ENCODE measurements at regions not wholly inside any gene's neighbourhood (a gene's known extent, or its start where the extent isn't known, plus 50 kb on each side); places are given as distances from the start of the nearest gene placed in this dataset.

GRCh38 chr21:35721701-35722100 lies 338.6 kb downstream of the SETD4 start:
- H3K4me1 ChIP-seq (ENCODE audit: control insufficient read depth, extremely low read depth, insufficient read depth, low read length): no peaks in the 10 kb centered on the region
- no peak for DNase-seq (ENCODE audit: low read depth, low spot score)
- H3K9ac ChIP-seq (replicated peaks; ENCODE audit: extremely low read depth, insufficient read depth, low read length): no peak overlapping the region
- FAIRE-seq: no peak
- intact Hi-C loops (cut with micrococcal nuclease) (no loop called here), dilution Hi-C loops (cut with MboI; ENCODE audit: extremely low pct_ligation_motif_present, low sequenced_read_pairs) (no loop called here)
- BruUV-seq (replicated peaks): no TSS peak
- H3K9me3 ChIP-seq (replicated peaks; ENCODE audit: control insufficient read depth, insufficient read depth, low read length): no peaks in the 10 kb centered on the region
- POLR2A ChIA-PET: no interaction called here
- no peaks in the 10 kb centered on the region for H3K9me1 ChIP-seq (replicated peaks; ENCODE audit: control insufficient read depth, extremely low read depth, insufficient read depth, low read length)
- no peaks in the 10 kb centered on the region for H4K20me1 ChIP-seq (replicated peaks; ENCODE audit: control insufficient read depth, extremely low read depth, insufficient read depth, low read length)
- H3K27ac ChIP-seq (ENCODE audit: insufficient read depth, low read depth, low read length): no peak overlapping the region
- peaks cover 21 to 31% of the 10 kb centered on the region in 2 experiments for H3K27me3 ChIP-seq (ENCODE audit: control insufficient read depth in 2 of 2, insufficient read depth in 2 of 2, low read length in 2 of 2)
- TF ChIP-seq POLR2AphosphoS5 (IDR thresholded peaks at IDR 0.05; ENCODE audit: insufficient read depth, low read depth, low read length): no peak
- TF ChIP-seq MYC (IDR thresholded peaks at IDR 0.05; ENCODE audit: low read depth, low read length): no peak
- no peak for TF ChIP-seq POLR2A (IDR thresholded peaks at IDR 0.05; ENCODE audit: low read depth, low read length)
- no peak for TF ChIP-seq EZH2 (IDR thresholded peaks at IDR 0.05; ENCODE audit: borderline replicate concordance, low read depth, low read length, severe bottlenecking)
- no peak for TF ChIP-seq FOS (IDR thresholded peaks at IDR 0.05; ENCODE audit: borderline replicate concordance, insufficient read depth, low read length)
- no peak for TF ChIP-seq MAX (IDR thresholded peaks at IDR 0.05; ENCODE audit: insufficient read depth, insufficient read length)
- TF ChIP-seq CTCF (IDR thresholded peaks at IDR 0.05; ENCODE audit: extremely low read depth in 1 of 2, insufficient read depth in 1 of 2, low read depth in 1 of 2, low read length in 2 of 2): no peak
- no peak for TF ChIP-seq GATA2 (IDR thresholded peaks at IDR 0.05; ENCODE audit: insufficient read depth, insufficient read length, low read depth, low read length)
- TF ChIP-seq JUN (IDR thresholded peaks at IDR 0.05; ENCODE audit: borderline replicate concordance, insufficient read depth, insufficient read length, low read depth): no peak
- H2AFZ ChIP-seq (ENCODE audit: low read depth, low read length): no peak overlapping the region
- CTCF ChIA-PET: no interaction called here
- H3K79me2 ChIP-seq (ENCODE audit: control insufficient read depth, insufficient read depth, low read length): no peaks in the 10 kb centered on the region
- no peak overlapping the region for H3K4me3 ChIP-seq (replicated peaks in 1 of 3; ENCODE audit: insufficient read depth in 1 of 3, low read depth in 1 of 3, low read length in 3 of 3)
- H3K36me3 ChIP-seq (ENCODE audit: control insufficient read depth in 2 of 2, extremely low read depth in 1 of 2, insufficient read depth in 2 of 2, low read length in 2 of 2): no peaks in the 10 kb centered on the region
- H3K4me2 ChIP-seq (ENCODE audit: insufficient read depth, low read length): no peak overlapping the region

Measured in endothelial cell of umbilical vein (primary cell).